SKM-1 treated with dmso at 0.1 percent for 144 hours (cell line): ENCODE measurements at regions not wholly inside any gene's neighbourhood (a gene's known extent, or its start where the extent isn't known, plus 50 kb on each side); places are given as distances from the start of the nearest gene placed in this dataset.
"Not testable (repeated sequence)": the region's sequence is repeated elsewhere in the genome, so short reads cannot be mapped to it uniquely, and the experiment has no call there.

Experiments
- DNase-seq: peaks from one replicate; lab custom pipeline; 2025; ENCODE audit not compliant: unreplicated experiment; lab: John Stamatoyannopoulos, UW

GRCh38 chrX:113389846-113390245 is 549.2 kb upstream of the AMOT start:
- no peak for DNase-seq

DNA sequence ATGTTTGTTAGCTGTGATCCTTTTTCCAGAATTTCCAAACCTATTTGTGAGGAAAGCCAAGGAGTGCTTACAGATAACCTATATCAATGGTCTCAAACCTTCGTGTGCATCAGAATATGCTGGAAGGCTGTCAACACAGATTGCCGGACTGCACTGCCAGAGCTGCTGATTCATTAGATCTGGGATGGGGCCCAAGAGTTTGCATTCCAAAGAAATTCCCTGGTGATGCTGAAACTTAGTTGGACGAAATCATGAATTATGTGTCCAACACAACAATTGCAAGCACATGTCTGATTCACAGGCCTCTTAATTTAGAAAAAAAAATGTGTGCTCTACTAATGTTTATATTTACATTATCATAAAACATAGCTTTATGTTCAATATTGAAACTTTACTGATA is 544.0 kb upstream of the AMOT start:
- DNase-seq = no peak

GRCh38 chrX:113373421-113373820 is 532.8 kb upstream of the AMOT start:
- DNase-seq = not testable (repeated sequence)

- DNase-seq = no peak
Measured at GRCh38 chrX:113370006-113370405, 529.4 kb upstream of the AMOT start.

DNA sequence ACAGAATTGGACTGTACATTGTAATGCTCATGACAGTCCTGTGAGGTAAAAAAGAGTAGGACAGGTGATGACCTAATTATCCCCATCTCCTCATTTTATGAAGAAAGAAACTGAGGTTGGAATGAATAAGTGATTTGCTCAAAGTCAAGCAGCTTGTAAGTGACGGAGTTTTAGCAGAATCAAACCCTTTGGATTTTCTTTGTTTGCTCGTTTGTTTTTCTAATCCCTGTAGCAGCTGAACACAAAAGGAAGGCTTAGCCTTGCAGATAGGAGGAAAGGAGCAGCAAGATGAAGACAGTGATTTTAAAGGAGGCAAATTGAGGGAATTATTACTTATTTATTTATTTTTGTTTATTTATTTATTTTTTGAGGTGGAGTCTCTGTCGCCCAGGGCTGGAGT is 528.4 kb upstream of the AMOT start:
- DNase-seq = no peak

DNA sequence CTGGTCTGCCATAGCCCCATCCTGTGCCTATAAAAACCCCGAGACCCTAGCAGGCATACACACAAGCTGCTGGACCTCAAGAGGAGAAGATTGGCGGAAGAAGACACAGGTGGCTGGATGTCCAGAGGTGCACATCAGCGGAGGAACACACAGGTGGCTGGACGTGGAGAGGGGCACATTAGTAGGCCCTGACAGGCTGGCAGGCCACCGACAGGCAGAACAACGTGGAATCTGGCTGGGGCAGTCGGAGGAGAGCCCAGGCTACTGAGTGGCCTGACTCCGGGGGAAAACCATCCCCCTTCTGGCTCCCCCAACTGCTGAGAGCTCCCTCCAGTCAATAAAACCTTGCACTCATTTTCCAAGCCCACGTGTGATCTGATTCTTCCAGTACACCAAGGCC is 512.5 kb upstream of the AMOT start:
- no peak for DNase-seq

GRCh38 chrX:113330416-113330815 is 489.8 kb upstream of the AMOT start:
- DNase-seq = no peak

DNA sequence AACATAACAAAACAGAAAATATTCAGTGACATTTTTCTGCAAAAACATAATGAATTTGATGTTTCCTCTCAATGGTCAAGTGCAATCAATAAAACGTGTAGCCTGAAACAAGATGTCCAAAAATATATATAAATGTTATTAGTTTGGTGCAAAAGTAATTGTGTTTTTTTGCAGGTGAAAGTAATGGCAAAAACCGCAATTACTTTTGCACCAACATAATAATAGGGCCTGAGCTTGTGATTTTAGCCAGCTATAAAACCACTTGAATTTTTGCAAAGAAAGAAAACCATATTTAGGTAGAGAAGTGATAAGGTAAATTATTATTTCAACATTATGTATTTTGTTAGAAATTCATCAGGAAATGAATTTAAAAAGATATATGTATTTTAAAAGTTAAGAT is 475.3 kb upstream of the AMOT start:
- DNase-seq = no peak

DNA sequence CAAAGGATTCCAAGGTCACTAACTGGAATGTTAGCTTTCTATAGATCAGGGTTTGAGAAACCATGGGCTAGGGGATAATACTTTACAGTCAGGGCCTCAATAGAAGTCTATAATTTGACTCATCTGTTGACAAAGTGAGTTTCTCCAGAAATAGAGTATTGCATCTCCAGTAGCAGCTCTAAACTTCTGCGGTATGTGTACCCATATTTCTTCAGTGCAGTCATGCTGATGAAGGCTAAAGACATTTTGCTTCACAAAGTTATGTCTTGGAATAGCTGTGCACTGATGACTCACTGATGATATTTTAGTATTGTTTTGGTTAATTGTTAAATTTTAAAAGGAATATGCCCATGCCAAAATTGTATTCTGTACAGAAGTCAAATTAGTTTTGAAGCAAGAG is 464.9 kb upstream of the AMOT start:
- DNase-seq = no peak

GRCh38 chrX:113300580-113300979 is 459.9 kb upstream of the AMOT start:
- DNase-seq = no peak

- no peak for DNase-seq
Measured at GRCh38 chrX:113297437-113297836, 456.8 kb upstream of the AMOT start.

DNA sequence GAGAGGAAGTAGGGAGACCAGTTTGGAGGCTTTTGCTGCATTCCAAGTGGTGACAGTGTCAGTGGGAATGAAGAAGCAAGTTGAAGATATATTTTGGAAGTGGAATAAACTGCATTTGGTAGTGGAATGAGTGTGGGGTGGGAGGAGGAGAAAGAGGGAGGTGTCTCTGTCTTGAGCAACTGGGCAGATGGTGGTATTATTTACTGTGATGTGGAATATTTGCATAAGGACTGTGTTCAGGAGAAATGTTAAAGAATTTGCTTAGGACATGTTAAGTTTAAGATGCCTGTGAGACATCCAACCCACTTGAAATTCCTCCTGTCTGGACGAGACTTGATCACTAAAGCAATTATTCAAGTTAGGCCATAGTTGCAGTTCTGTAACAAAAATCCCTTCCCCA is 448.9 kb upstream of the AMOT start:
- DNase-seq = no peak

- DNase-seq = no peak
Measured at GRCh38 chrX:113287761-113288160, 447.1 kb upstream of the AMOT start.

DNA sequence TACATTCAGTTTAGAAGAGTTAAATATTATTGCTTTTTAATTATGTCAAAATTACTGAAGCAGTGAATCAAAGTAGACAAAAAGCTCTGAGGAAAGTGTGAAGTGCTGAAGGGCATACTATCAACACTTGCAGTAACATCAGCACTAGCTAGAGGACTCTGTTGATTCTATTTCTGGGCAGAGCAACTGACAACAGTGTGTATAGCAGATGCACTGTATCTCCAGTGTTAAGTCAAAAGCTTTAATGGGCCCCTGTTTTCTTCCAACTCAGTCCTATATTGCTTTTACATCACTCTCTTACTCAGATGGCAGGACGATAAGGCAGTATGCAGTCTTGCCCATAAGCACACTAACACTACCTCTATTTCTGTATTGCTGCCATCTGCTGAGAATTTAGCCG is 435.2 kb upstream of the AMOT start:
- DNase-seq = no peak

DNA sequence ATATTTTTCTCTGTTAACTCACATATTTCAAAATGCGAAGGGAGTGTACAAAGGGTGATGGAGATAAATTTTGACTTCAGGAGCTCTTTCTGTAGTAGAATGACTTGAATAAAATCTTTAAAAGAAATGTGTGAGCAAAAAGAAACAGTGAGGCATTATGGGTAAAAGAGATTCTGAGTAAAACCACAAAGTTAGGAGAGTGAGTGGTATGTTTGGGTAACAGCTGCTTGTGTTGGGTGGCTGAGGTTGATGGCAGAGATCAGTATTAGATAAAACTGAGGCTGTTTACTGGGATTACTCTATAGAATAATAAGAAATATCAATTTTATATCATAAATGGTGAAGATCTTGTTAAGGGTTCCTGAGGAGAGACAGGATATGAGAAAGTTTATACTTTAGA is 434.2 kb upstream of the AMOT start:
- DNase-seq = no peak

DNA sequence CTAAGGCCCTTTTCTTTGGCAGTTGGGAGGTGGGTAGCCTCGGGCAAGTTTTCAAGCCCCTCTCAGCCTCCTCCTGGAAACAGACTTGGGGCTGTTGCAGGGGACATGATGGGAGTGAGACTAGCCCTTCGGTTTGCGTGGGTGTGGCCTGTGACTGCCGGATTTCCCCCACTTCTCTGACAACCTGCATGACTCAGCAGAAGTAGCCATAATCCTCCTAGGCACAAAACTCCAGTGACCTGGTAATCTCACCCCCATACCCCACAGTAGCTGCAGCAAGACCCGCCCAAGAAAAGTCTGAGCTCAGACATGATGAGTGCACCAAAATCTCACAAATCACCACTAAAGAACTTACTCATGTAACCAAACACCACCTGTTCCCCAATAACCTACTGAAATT is 433.7 kb upstream of the AMOT start:
- no peak for DNase-seq

DNA sequence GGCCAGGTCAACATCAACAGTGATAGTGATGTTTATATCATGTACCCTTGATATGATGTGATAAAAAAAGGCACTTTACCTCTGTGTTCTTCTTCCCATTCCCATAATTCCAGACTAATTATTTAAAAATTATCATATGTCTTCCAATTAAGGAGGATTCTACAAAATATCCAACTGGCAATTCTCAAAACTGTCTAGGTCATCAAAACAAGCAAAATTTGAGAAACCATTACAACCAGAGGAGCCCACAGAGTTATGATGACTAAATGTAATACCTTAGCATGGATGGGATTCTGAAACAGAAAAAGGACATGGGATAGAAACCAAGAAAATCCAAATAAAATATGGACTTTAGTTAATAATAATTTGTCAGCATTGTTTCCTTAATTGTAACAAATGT is 428.6 kb upstream of the AMOT start:
- DNase-seq = no peak

DNA sequence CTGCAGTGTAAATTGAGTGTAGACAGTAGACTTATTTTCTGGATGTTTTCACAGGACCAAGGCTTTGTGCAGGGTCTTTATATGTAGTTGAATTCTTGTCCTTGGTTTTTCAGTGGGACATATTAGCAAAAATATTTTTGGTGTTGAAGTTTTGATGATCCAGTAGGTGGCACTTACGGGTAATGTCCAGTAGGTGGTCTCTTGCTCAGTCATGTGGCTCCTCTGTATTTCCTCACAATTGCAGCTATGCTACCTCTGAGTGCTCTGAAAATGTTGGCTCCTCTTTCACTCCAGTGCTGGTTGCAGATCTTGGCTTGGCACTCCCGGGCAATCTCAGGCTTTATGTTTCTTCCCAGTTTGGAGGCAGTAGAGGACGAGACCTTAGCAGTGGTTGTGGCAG is 419.8 kb upstream of the AMOT start:
- no peak for DNase-seq

DNA sequence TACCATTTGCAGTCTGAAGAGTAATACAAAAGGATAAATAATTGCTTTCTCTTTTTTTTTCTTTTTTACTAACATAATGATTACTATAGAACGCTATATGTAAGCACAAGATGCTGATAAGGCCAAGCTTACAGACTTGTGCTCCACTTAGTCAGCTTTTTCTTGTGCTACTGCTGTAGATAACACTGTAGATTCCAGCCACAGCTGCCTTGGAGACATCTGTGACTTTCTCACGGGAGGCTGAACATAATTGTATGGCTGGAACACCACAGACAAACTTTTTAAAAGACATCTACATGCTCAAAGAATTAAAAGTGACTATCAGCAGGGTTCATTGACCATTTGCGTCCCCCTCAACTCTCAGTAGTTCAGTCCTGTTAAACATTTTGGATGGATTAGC is 381.7 kb upstream of the AMOT start:
- no peak for DNase-seq

DNA sequence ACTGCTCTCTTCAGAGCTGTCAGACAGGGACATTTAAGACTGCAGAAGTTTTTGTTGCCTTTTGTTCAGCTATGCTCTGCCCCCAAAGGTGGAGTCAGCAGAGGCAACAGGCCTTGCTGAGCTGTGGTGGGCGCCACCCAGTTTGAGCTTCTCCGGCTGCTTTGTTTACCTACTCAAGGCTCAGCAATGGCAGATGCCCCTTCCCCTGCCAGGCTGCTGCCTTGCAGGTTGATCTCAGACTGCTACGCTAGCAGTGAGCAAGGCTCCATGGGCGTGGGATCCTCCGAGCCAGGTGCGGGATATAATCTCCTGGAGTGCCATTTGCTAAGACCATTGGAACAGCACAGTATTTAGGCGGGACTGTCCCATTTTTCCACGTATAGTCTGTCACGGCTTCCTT is 371.4 kb upstream of the AMOT start:
- DNase-seq = no peak

GRCh38 chrX:113202601-113203000 is 362.0 kb upstream of the AMOT start:
- no peak for DNase-seq

- no peak for DNase-seq
Measured at GRCh38 chrX:113195949-113196348, 355.3 kb upstream of the AMOT start.

DNA sequence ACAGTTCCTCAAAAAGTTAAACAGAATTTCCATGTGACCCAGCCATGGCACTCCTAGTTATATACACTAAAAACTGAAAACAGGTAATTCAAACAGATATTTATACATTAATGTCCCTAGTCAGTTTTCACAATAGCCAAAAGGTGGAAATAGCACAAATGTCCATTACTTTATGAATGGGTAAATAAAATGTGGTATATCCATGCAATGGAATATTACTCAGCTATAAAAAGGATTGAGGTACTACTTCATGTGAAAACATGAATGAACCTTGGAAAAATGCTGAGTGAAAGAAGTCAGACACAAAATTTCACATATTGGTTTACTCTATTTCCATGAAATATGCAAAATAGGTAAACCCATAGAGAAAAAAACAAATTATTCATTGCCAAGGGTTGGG is 351.8 kb upstream of the AMOT start:
- no peak for DNase-seq

- DNase-seq = no peak
Measured at GRCh38 chrX:113157496-113157895, 316.9 kb upstream of the AMOT start.
